ENCODE measurements at regions not wholly inside any gene's neighbourhood (a gene's known extent, or its start where the extent isn't known, plus 50 kb on each side); places are given as distances from the start of the nearest gene placed in this dataset.

GRCh38 chr5:153206361-153206760, 284.1 kb upstream of the GRIA1 start:
- CTCF ChIA-PET: interaction anchor here (0.7 kb wide), 1 partner anchor 174 kb away, joined by 3 read pairs; no protein-coding TSS in a partner anchor
- no peaks in the 10 kb centered on the region for H3K4me1 ChIP-seq (ENCODE audit: control insufficient read depth, insufficient read depth, low read length)
- H3K27ac ChIP-seq (ENCODE audit: extremely low read depth, low read depth, low read length): no peak overlapping the region
- H3K4me3 ChIP-seq (ENCODE audit: low read depth, low read length): no peak overlapping the region
- H3K36me3 ChIP-seq (ENCODE audit: control insufficient read depth in 2 of 2, insufficient read depth in 1 of 2, low read length in 2 of 2): no peaks in the 10 kb centered on the region
- TF ChIP-seq ZBTB21 (tag by site-specific recombination; IDR thresholded peaks at IDR 0.05): no peak
- no peak for TF ChIP-seq ZNF76 (tag by site-specific recombination; IDR thresholded peaks at IDR 0.05; ENCODE audit: borderline replicate concordance, low read depth)
- no peak for TF ChIP-seq KLF16 (tag by site-specific recombination; IDR thresholded peaks at IDR 0.05)
- TF ChIP-seq ZBTB44 (tag by site-specific recombination; IDR thresholded peaks at IDR 0.05): no peak
- no peak for TF ChIP-seq ZNF335 (tag by site-specific recombination; conservative IDR thresholded peaks at IDR 0.05)
- no peak for TF ChIP-seq HIC1 (tag by site-specific recombination; IDR thresholded peaks at IDR 0.05)
- TF ChIP-seq SP2 (tag by site-specific recombination; IDR thresholded peaks at IDR 0.05): no peak
- no peak for TF ChIP-seq ZBTB17 (tag by site-specific recombination; IDR thresholded peaks at IDR 0.05)
- TF ChIP-seq ZNF585B (tag by site-specific recombination; IDR thresholded peaks at IDR 0.05): no peak
- POLR2A ChIA-PET: no interaction called here
- H3K9me3 ChIP-seq (ENCODE audit: control insufficient read depth, insufficient read depth, low read depth, low read length): no peaks in the 10 kb centered on the region

GRCh38 chr5:153209016-153209415, 281.5 kb upstream of the GRIA1 start:
- no peak overlapping the region for H3K27ac ChIP-seq (ENCODE audit: extremely low read depth, low read depth, low read length)
- ChIA-PET CTCF (interaction anchor here (0.8 kb wide), 1 partner anchor 30 kb away, joined by 4 read pairs; no protein-coding TSS in a partner anchor), POLR2A (no interaction called here)
- H3K36me3 ChIP-seq (ENCODE audit: control insufficient read depth in 2 of 2, insufficient read depth in 1 of 2, low read length in 2 of 2): no peaks in the 10 kb centered on the region
- no peaks in the 10 kb centered on the region for H3K9me3 ChIP-seq (ENCODE audit: control insufficient read depth, insufficient read depth, low read depth, low read length)
- no peaks in the 10 kb centered on the region for H3K4me1 ChIP-seq (ENCODE audit: control insufficient read depth, insufficient read depth, low read length)
- H3K4me3 ChIP-seq (ENCODE audit: low read depth, low read length): no peak overlapping the region
- TF ChIP-seq ZNF792 (tag by site-specific recombination; IDR thresholded peaks at IDR 0.05) (no peak), BCL11A (tag by site-specific recombination; IDR thresholded peaks at IDR 0.05; ENCODE audit: low read depth) (no peak), ZNF354C (tag by site-specific recombination; IDR thresholded peaks at IDR 0.05; ENCODE audit: borderline replicate concordance, low read depth) (no peak), ZNF654 (tag by site-specific recombination; IDR thresholded peaks at IDR 0.05; ENCODE audit: low read depth) (no peak), ZBTB21 (tag by site-specific recombination; IDR thresholded peaks at IDR 0.05) (no peak), IKZF3 (tag by site-specific recombination; IDR thresholded peaks at IDR 0.05) (no peak), ZNF174 (tag by site-specific recombination; IDR thresholded peaks at IDR 0.05) (no peak), ZNF362 (tag by site-specific recombination; IDR thresholded peaks at IDR 0.05) (no peak), ZFP69B (tag by site-specific recombination; IDR thresholded peaks at IDR 0.05) (no peak), TSHZ1 (tag by site-specific recombination; IDR thresholded peaks at IDR 0.05; ENCODE audit: borderline replicate concordance) (no peak), ZIC2 (tag by site-specific recombination; IDR thresholded peaks at IDR 0.05) (no peak), ZNF239 (tag by site-specific recombination; IDR thresholded peaks at IDR 0.05) (no peak), GLIS1 (tag by site-specific recombination; IDR thresholded peaks at IDR 0.05) (no peak), ZNF10 (tag by site-specific recombination; IDR thresholded peaks at IDR 0.05) (no peak), ZNF549 (tag by site-specific recombination; IDR thresholded peaks at IDR 0.05) (no peak), ZNF629 (tag by site-specific recombination; IDR thresholded peaks at IDR 0.05) (no peak), ZNF280D (tag by site-specific recombination; IDR thresholded peaks at IDR 0.05) (no peak)
